ENCODE measurements at regions not wholly inside any gene's neighbourhood (a gene's known extent, or its start where the extent isn't known, plus 50 kb on each side); places are given as distances from the start of the nearest gene placed in this dataset.

DNA sequence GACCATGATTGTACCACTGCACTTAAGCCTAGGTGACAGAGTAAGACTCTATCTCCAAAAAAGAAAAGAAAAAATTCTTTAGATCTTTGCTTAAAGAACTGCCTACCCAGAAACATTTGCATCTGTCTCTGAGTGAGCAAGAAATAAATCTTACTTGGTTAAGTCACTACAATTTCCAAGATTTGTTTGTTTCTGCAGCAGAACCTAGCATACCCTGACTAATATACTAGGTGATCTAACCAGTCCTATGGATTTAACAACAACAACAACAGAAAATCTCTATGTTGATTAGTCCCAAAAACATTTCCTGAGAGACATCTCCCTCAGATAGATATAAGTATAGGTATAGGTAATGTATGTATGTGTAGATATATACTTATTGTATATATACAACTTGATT is 549.3 kb upstream of the PSMD7 start:
- ATAC-seq (ENCODE audit: low read depth) (no peak), DNase-seq (no peak)
- H2AK5ac ChIP-seq (ENCODE audit: low read depth, low read length) = no peak overlapping the region
- H3K27ac ChIP-seq (ENCODE audit: insufficient read depth, low read length) = no peak overlapping the region
- ChIA-PET CTCF (no interaction called here), POLR2A (ENCODE audit: unreplicated experiment) (no interaction called here)
- H3K4ac ChIP-seq (ENCODE audit: low read depth, low read length) = no peak overlapping the region
- no peak overlapping the region for H3K56ac ChIP-seq (ENCODE audit: extremely low read depth, insufficient read depth, low read length)
- no peak overlapping the region for H4K5ac ChIP-seq (ENCODE audit: low read depth, low read length)
- H2BK120ac ChIP-seq (ENCODE audit: low read depth, low read length) = no peak overlapping the region
- H2AFZ ChIP-seq (replicated peaks; ENCODE audit: low read length, poor library complexity) = no peak overlapping the region
- H2BK20ac ChIP-seq (ENCODE audit: low read depth, low read length) = no peak overlapping the region
- no peak overlapping the region for H3K18ac ChIP-seq (ENCODE audit: low read depth, low read length)
- no peak overlapping the region for H2BK15ac ChIP-seq (ENCODE audit: low read depth, low read length)
- H2AK9ac ChIP-seq (replicated peaks; ENCODE audit: low read depth, low read length, poor library complexity) = no peak overlapping the region
- no peaks in the 10 kb centered on the region for H3K9me1 ChIP-seq (ENCODE audit: insufficient read depth, low read length)
- H3K23ac ChIP-seq (ENCODE audit: low read depth, low read length) = no peak overlapping the region
- no peak overlapping the region for H3K14ac ChIP-seq (replicated peaks; ENCODE audit: low read depth, low read length)
- H3K4me2 ChIP-seq (ENCODE audit: low read depth, low read length) = no peak overlapping the region
- H2BK5ac ChIP-seq (ENCODE audit: low read depth, low read length, poor library complexity, severe bottlenecking) = no peak overlapping the region
- H3K27me3 ChIP-seq (ENCODE audit: control insufficient read depth, insufficient read depth, low read length) = no peaks in the 10 kb centered on the region
- intact Hi-C loops (cut with micrococcal nuclease) = no loop called here
- H4K91ac ChIP-seq (ENCODE audit: insufficient read depth, low read depth, low read length) = no peak overlapping the region
- TF ChIP-seq CEBPB (IDR thresholded peaks at IDR 0.05; ENCODE audit: low read depth, low read length) = no peak
- TF ChIP-seq, protein P1, sequence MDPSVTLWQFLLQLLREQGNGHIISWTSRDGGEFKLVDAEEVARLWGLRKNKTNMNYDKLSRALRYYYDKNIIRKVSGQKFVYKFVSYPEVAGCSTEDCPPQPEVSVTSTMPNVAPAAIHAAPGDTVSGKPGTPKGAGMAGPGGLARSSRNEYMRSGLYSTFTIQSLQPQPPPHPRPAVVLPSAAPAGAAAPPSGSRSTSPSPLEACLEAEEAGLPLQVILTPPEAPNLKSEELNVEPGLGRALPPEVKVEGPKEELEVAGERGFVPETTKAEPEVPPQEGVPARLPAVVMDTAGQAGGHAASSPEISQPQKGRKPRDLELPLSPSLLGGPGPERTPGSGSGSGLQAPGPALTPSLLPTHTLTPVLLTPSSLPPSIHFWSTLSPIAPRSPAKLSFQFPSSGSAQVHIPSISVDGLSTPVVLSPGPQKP (IDR thresholded peaks at IDR 0.05; ENCODE audit: borderline replicate concordance, low read depth, low read length) = no peak
- no peak for TF ChIP-seq BHLHE40 (IDR thresholded peaks at IDR 0.05; ENCODE audit: low read depth, low read length)
- TF ChIP-seq SMC3 (IDR thresholded peaks at IDR 0.05; ENCODE audit: low read depth, low read length) = no peak
- no peak for TF ChIP-seq CHD1 (IDR thresholded peaks at IDR 0.05; ENCODE audit: low read depth, low read length)
- TF ChIP-seq MAZ (IDR thresholded peaks at IDR 0.05; ENCODE audit: borderline replicate concordance, low read depth, low read length) = no peak
- TF ChIP-seq RCOR1 (IDR thresholded peaks at IDR 0.05; ENCODE audit: insufficient replicate concordance, low read length) = no peak
- TF ChIP-seq POLR2A (IDR thresholded peaks at IDR 0.05; ENCODE audit: low read depth, low read length) = no peak
- no peak for TF ChIP-seq MAFK (IDR thresholded peaks at IDR 0.05; ENCODE audit: low read depth, low read length)
- TF ChIP-seq, protein P2, sequence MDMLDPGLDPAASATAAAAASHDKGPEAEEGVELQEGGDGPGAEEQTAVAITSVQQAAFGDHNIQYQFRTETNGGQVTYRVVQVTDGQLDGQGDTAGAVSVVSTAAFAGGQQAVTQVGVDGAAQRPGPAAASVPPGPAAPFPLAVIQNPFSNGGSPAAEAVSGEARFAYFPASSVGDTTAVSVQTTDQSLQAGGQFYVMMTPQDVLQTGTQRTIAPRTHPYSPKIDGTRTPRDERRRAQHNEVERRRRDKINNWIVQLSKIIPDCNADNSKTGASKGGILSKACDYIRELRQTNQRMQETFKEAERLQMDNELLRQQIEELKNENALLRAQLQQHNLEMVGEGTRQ (IDR thresholded peaks at IDR 0.05; ENCODE audit: low read depth, low read length) = no peak
- TF ChIP-seq NFE2L2 (IDR thresholded peaks at IDR 0.05; ENCODE audit: low read depth, low read length) = no peak
- TF ChIP-seq MXI1 (IDR thresholded peaks at IDR 0.05; ENCODE audit: borderline replicate concordance, low read depth, low read length) = no peak
- TF ChIP-seq FOS (IDR thresholded peaks at IDR 0.05; ENCODE audit: low read depth, low read length) = no peak
- TF ChIP-seq, protein P3, sequence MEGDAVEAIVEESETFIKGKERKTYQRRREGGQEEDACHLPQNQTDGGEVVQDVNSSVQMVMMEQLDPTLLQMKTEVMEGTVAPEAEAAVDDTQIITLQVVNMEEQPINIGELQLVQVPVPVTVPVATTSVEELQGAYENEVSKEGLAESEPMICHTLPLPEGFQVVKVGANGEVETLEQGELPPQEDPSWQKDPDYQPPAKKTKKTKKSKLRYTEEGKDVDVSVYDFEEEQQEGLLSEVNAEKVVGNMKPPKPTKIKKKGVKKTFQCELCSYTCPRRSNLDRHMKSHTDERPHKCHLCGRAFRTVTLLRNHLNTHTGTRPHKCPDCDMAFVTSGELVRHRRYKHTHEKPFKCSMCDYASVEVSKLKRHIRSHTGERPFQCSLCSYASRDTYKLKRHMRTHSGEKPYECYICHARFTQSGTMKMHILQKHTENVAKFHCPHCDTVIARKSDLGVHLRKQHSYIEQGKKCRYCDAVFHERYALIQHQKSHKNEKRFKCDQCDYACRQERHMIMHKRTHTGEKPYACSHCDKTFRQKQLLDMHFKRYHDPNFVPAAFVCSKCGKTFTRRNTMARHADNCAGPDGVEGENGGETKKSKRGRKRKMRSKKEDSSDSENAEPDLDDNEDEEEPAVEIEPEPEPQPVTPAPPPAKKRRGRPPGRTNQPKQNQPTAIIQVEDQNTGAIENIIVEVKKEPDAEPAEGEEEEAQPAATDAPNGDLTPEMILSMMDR (conservative IDR thresholded peaks at IDR 0.05; ENCODE audit: low read depth, low read length) = no peak
- no peak for TF ChIP-seq RAD21 (IDR thresholded peaks at IDR 0.05; ENCODE audit: low read length)
- TF ChIP-seq RFX5 (IDR thresholded peaks at IDR 0.05; ENCODE audit: low read depth, low read length) = no peak
- no peak overlapping the region for H3K4me3 ChIP-seq (ENCODE audit: insufficient read depth, low read depth, low read length)
- no peaks in the 10 kb centered on the region for H3K36me3 ChIP-seq (ENCODE audit: control insufficient read depth, insufficient read depth, low read length)
- H3K79me1 ChIP-seq (ENCODE audit: low read depth in 1 of 2, low read length in 2 of 2) = no peaks in the 10 kb centered on the region
- BruUV-seq (replicated peaks) = no TSS peak
- no peaks in the 10 kb centered on the region; the same call in 1 of the 2 replicates for H3K9me3 ChIP-seq (ENCODE audit: control insufficient read depth, insufficient read depth, low read length)
- no peak overlapping the region for H3K9ac ChIP-seq (ENCODE audit: low read depth, low read length)
- no peaks in the 10 kb centered on the region for H3K4me1 ChIP-seq (ENCODE audit: control insufficient read depth, insufficient read depth, low read length)
- dilution Hi-C loops (cut with HindIII; ENCODE audit: low sequenced_read_pairs, unreplicated experiment) = no loop called here
- no peaks in the 10 kb centered on the region for H4K20me1 ChIP-seq (ENCODE audit: insufficient read depth, low read length)
- no peak overlapping the region for H4K8ac ChIP-seq (ENCODE audit: low read depth in 2 of 2, low read length in 2 of 2)
- in situ Hi-C loops (cut with MboI; ENCODE audit: low sequenced_read_pairs) = no loop called here
